ENCODE measurements at regions not wholly inside any gene's neighbourhood (a gene's known extent, or its start where the extent isn't known, plus 50 kb on each side); places are given as distances from the start of the nearest gene placed in this dataset.

DNA sequence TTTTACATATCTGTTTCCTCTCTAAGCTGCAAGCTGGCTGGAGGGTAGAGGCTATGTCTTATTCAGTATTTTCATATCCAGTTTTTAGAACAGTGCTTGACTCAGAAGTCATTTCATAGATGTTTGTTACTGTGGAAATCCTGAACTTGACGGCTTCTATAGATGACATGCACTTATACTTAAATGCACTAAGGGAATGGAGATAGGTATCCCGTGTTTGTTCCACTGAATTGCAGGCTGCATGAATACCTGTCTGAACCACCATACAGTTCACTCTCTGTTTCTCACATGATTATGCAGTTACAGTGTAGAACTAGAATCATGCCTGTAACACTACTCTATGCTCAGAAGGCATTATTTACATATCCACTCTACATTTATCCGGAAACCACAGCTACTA, 417.1 kb downstream of the MTX2 start:
- no peak for DNase-seq

DNA sequence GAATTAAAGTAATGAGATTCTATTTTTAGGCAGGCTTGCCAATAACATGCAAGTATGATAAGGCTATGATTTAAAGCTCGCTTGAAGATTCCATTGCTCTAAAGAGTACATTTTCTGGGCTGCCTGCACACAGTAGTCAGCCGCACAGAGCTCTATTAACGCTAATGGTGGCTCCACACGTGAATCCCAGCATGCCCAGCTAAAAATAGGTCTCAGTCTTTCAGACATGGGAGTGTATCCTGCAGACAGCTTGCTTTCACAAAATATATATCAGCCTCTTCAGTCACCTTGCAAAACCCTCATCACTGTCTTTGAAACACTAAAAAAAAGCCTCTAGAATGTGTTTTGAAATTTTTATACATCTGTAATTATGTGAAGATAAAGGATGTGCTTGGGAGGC, 418.1 kb downstream of the MTX2 start:
- DNase-seq = no peak

DNA sequence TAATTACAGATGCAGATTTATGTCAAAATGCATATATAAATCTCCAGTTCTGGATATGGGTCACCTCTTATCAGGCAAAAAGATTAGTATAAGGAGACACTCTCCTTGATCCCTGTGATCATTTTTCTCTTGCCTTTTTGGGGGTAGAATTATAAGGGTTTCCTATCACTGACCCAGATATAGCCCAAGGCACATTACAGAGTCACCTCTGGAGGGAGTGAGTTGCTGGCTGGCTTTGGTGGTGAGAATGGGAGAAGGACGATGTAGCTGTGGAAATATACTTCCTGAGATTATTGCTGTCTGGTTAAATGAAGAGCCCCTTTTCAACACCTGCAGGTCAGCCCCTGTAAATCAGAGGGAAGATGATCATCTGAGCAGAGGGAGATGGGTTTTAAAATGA, 418.7 kb downstream of the MTX2 start:
- no peak for DNase-seq

DNA sequence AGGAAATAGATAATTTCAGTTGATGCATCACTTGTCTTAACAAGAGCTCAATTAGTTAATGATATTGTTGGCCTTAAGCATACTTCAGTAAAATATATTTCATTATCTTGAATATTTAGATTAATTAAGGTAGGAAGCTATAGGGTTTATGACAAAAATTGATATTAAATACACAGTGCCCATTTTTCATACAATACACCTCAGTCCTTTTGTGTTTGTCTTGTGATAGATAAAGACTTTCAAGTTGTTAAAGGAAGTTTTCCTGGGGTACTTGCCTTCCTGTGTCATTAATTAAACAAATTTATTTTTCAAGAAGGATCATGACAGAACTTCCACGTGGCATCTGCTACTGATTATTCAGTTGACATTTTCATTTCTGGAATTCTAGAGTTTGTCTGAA, 420.5 kb downstream of the MTX2 start:
- DNase-seq = no peak

DNA sequence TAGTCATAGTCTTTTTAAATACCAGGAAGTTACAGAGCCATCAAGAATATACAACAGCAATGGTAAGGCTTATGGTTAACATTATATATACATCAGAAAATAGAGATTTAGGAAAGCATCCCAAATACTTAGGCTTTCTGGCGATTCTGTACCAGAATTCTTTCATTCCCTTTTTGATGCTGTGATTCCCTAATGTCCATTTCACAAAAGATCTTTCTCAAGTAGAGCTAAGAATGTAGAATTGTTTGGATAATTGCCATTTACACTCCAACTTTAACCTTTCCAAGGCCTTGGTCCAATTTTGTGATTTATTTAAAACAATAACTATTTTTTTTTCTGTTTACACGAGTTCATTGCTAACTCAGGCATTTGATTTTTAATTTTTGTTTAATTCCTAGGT, 422.2 kb downstream of the MTX2 start:
- DNase-seq = no peak

DNA sequence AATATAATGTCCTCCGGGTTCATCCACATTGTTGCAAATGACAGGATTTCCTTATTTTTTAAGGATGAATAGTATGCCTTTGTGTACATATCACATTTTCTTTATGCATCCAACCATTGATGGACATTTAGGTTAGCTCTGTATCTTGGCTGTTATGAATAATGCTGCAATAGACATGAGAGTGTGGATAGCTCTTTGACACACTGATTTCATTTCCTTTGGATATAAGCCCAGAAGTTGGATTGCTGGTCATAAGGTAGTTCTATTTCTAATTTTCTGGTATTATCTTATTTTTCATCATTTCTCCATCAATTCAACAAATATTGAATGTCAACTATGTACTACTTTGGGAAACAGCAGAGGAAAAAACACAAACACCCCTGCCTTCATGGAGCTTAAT, 423.3 kb downstream of the MTX2 start:
- no peak for DNase-seq

DNA sequence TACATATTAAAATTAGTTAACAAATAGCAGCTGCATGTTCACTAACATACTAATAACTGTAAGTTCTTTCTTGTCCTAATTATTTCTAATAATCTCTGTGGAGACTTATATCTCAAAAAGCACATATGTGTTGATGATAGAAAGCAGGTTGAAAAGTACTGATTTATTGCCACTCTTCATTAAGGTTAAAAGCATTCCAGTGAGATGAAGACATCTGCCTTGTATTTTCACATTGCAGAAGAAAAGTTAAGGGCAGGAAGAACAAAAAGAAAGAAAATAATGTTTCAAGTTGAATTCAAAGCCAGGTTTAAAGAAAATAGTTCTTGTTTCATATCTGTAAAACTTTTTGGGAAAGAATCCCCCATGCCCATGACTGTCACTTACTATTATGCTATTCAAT, 429.9 kb downstream of the MTX2 start:
- DNase-seq = no peak

DNA sequence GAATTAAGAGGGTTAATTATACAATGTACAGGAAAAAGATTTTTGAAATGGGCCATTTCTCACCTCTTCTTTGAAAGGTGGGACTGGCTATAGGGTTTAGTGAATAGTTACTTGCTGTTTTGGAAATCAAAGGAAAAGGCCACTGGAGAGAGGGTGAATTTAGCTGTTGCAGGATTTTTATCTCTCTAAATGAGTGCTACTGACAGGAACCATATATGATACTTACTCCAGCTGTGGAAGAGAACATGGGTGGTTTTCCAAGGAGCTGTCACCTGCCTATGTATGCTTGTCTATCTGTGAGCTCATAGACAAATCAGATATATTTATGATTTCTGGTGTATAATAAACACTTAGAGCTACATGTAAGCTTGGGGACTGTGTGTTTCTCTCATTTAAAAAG, 430.4 kb downstream of the MTX2 start:
- DNase-seq = no peak

DNA sequence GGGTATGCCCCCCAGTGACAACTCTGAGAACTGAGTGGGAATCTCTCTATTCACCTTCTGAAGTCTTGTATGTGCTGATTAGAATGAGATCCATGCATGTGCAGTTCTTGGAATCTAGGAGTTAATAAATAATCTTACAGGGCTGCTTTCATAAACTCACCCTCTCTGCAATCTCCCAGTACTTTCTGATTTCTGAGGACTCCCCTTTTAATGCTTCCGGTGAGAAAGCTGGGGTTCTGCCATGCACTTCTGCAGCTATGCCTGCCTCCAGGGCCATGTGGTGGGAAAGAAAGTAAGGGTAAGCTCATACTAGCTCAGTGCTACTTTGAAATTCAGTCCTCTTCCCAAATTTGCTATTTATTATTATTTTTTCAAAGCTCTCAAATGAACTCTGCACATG, 432.9 kb downstream of the MTX2 start:
- DNase-seq = no peak

DNA sequence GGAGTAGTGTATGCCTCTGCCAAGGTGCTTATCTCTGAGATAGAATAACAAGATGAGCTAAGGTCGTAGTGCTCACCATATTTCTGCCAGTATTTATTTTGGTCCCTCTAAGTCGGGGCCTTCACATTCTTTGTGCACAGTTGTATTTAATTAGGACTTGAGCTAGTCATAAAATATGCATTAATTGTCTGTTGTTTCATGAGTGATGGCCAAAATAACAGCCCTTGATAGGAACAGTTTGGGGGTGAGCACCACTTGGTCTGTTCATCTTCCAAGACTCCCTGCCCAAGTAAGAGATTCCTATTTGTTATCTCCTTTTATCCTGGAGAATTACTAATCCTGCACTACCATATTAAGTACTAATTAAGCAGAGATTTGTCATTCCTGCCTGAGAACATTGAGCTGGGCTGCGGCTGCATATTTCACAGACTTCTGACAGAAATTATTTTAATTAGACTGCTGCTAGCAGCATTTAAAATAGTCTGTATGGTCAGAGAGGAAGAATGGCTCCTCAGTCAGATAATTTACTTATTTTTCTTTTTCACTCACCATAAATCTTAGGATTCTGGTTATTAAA, 435.1 kb downstream of the MTX2 start:
- no peak for DNase-seq

DNA sequence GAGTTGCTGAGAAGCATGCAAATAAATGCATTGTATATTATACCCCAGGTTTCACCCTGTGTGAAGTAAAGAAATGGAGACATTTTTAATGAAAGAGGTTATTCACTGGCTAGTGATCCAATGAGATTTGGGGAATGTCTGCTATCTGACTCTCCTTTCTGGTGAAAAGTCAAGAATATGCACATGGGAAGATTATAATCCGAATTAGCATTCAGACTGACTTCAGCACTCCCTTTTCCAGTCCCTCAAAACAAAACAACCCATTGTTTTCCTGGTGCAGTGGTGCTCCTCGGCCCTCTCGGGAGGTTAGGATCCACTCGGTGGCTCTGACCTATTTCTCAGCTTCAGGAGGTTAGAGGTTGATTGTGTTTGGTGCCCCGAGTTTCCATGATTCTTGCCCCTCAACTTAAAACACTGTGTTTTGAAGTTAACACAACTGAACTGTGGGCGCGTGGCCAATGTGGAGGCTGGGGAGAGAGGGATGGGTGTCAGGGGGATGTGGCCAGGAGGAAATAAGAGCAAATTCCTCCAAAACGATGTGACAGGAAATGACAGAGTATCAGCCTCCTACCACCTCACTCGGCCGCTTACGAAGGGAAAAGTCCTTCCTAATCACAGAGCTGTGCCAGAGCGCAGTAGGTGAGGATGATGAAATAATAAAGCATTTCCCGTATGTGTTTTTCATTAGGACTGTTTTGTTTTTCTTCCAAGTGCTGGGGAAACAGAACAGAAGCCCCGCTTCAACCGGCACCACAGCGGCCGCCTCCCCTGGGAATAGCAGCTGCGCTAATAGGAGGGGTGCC, 440.1 kb downstream of the MTX2 start:
- DNase-seq = no peak

DNA sequence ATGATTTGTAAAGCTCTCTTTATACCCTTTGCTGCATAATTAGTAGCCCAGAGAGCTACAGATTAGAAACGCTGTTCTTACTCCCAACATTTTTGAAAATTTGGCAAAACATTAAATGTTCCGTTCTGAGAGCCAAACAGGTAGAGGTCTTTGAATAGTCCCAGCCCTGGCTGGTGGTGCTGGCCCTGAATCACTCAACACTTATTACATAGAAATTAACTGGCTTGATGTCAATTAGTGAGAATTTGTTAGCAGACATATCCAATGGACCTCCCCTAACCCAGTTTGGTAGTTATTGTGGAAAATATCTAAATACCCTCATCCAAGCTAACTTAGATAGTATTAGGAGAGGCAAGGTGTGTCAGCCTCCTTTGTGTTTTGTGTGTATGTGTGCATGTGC, 440.7 kb downstream of the MTX2 start:
- DNase-seq = no peak

DNA sequence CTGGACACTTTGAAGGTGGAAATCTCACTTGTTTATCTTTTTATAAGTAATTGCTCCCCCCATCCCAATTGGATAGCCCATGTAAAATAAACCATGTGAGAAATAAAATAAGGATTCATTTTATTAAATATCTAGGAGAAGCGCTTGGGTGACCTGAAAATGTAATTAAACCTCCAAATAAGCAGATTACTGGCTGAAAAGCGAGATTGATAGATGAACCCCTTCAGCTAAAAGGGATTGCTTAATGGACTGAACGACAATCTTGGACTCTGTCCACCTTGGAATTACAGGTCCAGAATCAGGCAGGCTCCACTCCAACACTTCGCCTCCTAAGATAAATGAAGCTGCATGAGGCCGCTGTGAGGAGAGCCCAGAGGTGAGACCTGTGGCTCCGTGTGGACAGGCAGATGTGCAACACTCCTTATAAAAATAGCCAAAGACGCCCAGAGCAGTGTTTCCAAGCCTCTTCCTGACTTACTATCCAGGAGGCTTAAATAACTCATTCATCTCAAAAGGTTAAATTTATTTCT, 441.5 kb downstream of the MTX2 start:
- no peak for DNase-seq

DNA sequence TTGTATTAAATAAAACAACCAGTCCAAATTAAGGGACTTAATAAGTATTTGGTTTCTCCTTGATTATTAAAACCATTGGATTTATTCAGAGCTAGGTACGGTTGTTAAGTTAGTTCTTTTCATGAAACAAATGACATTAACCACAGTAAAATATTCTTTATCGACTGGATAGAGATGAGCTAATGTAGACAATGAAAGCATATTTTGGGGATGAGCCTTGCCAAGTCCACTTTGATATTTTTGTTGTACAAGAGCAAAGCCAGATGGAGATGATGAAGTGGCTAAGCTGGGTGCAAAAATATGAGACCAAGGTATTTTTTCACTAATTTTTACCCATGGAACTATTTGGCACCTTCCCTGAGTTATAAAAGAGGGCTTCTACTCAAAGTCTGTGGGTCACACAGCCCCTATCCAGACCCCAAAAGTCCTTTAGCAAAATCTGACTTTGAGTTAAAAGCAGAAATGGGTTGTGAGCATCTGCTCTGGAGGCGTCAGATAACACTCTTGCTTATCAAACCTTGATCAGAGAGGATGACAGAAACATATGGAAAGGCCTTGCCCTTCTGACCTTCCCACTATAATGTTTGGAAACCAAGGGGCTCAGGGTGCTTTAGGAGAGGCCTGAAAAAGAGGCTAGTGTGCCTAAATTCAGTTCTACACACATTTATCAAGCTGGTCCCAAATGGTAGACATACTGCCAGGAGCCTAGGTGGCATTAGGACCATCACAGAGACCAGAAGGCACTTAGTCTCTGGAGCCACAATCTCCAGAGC, 456.8 kb downstream of the MTX2 start:
- DNase-seq = no peak

DNA sequence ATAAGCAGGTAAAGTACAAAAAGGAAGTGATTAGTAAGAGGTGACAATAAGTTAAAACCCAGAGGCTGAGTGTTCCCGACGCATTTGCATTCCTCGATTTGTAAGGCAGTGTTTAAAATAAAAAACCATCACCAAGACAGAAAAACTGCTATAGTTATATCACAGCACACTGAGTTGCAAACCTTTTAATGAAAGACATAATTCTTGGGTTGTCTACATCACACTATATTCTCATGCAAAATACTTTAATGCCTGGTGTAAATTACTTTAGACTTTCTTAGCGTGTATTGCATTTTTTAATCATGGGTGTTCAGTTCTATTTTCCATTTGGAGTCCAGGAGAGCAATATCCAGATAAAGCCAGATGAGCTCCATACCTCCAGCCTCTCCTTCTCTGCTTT, 458.5 kb downstream of the MTX2 start:
- DNase-seq = no peak

DNA sequence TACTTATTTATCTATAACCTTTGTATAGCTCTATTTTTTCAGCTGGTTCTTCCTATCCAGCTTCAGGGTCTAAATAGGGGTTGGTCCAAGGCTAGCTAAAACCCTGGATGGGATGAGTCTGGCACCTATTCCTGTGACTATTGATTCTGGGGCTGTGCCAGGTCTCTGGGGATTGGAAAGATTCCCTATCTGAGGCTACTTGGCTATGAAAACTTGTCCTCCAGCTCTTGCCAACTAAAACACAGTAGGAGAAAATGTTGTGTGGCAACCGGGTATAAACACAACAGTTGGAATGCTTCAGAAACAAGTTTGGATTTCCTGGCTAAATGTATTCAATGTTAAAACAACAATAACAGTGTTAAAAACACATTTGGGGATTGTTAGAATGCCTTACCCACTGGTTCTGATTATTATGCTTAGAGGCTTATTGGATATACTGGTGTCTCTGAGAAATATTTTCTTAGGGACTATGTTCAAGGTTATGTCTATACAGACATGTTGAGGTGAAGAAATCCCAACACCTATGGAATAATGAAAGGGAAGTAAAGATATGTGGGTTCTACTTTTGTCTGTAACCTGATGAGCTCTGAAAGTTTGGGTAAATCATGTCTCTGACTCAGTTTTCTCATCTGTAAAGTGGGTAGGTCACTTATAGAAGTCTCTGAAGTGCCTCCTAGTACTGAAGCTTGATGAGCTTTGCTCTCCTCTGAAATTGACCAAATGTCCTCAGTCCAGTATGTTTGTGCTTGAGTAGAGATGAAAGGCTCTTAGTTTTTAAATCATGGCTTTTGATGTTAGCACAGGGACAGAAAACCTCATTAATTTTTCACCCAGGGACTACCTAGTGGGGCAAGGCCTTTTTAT, 460.7 kb downstream of the MTX2 start:
- no peak for DNase-seq

DNA sequence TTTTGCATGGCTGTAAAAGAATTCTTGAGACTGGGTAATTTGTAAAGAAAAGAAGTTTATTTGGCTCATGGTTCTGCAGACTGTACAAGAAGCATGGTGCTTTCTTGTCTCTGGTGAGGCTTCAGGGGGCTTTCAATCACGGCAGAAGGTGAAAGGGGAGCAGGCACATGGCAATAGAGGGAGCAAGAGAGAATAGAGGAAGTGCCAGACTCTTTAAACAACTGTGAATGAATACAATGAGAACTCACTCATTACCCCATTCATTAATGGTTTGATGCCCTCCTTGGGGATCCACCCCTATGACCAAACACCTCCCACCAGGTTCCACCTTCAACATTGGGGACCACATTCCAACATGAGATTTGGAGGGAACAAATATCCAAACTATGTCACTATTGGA, 463.5 kb downstream of the MTX2 start:
- no peak for DNase-seq

DNA sequence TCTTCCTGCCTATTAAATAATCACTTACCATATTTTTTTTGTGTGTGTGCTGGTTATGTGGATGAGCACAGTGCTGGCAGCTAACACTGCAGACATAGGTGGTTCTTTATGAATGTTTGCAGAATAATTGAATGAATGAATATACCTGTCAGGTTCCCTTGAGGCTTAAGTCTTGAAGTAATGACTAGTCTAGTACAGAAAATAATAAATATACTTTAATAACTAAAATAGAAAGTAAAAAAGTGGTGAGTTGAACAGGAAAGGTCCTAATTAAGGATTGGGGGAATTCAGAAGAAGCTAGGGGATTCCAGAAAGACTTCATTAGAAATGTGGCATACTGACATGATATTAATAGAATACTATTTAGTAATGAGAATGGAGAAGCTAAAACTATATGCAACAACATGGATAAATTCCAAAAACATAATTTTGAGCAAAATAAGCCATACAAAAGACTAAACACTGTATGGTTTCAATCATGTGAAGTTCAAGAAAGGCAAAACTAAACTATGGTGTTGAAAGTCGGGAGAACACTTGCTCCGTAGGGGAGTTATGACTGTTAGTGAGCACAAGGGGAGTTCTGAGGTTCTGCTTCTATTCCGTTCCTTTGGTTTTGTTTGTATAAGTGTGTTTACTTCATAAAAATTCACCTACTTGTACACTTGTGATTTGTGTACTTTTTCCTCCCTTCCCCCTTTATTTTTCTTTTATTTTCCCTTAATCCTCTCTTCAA, 464.6 kb downstream of the MTX2 start:
- DNase-seq = no peak

DNA sequence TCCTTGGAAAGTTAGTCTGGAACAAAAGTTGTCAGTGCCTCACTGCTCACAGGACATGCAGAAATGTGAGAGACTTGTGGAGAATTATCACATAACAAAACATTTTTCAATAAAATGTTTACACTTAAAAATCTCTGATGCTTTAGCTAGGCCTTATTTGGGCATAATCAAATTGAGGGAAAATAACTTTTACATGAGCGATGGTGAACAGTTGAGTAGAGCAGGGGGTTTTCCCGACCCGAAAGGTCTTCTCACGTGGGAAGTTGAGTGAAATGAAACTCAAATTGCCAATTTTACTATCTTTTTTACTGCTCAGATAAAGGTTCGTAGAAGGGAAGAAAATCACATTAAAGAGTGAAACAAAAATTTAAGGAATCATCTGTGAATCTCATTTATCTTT, 465.6 kb downstream of the MTX2 start:
- DNase-seq = no peak

DNA sequence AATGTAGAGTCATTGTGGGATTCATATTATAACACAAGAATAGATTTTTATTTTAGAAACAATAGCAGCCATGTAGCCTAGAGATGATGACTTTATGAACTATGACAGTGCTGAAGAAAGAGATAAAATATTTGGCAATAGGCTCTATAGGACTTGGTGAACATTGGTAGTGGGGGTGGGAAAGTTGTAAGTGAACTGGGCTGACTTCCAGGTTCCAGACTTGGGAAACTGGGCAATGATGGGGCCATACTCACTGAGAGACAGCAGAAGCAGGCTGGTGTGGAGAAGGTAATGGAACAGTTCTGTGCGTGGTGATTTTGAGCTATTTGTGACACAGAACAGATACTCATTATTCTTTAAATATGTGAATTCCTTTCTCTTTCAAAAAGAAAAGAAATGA, 470.3 kb upstream of the HNRNPA3 start:
- DNase-seq = no peak

DNA sequence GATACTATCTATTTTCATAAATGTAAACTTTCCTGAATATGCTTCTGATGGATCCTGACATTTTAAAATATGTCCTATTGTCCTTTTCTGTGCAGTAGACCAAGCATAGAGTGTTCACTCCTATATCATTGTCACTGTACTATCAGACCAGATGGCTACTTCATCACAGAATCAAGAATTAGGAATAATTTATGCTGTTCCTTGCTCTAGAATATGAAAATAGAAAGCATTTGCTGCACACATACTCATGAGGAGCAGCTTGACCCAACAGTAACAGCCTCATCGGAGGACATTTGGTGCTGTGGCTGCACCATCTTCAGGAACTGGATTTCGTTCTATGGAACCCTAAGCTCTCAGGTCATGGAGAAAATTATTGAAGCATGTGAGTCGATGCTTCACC, 468.9 kb upstream of the HNRNPA3 start:
- DNase-seq = no peak

DNA sequence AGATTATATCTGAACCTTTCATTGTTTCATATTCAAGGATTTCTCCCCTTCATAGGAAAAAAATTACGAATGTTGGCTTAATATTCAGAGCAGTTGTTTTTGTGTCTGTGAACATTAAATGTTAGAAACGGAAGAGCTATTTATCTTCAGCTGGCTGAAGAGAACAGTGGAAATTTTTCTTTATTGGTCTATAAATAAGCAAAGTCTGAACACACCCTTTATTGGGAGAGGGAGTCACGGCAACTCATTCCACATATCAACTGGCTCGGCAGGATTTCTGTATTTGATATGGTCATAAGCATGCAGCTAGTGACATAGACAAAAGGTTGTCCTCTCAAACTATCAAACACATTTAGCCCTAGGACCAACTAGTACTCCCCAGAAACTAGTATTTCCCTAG, 468.4 kb upstream of the HNRNPA3 start:
- DNase-seq = no peak

Measured in hematopoietic multipotent progenitor cell treated with erythropoietin and hydrocortisone succinate and interleukin-3 and kit ligand, for 4 days (in vitro differentiated cells).